Femur (tissue), 1 donor: ENCODE measurements at regions not wholly inside any gene's neighbourhood (a gene's known extent, or its start where the extent isn't known, plus 50 kb on each side); places are given as distances from the start of the nearest gene placed in this dataset.

Experiments
- DNase-seq: peaks from one replicate; pipeline ENCODE4 v3.0.0-alpha.2; 2017

DNA sequence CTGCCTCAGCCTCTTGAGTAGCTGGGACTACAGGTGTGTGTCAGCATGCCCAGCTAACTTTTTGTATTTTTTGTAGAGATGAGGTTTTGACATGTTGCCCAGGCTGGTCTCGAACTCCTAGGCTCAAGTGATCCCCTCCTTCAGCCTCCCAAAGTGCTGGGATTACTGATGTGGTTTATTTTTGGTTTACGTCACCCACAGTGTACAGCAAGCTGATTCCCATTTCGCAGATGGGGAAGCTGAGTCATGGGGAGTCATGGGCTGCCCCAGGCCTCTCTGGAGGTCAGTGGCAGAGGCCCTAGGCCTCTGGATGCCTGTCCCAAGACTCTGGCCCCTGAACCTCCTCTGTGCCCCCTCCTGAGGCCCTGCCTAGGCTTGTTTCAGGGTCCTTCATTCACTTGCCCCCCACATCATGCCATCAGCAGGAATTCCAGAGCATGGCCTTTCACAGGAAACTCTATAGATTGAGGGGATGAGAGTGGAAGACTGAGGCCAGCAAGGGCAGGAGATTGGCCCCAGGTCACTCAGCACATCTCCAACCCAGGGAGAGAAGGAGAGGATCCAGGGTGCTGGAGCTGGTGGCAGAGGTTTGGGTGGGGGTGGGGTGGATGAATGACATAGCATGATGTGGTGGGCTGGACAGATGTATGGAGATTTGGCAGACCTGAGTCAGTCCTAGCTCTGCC lies 266.0 kb downstream of the PTPRU start:
- no peak for DNase-seq

- DNase-seq = no peak
Observed at GRCh38 chr1:29501227-29501976, 265.1 kb downstream of the PTPRU start.

GRCh38 chr1:29500651-29501050 lies 264.3 kb downstream of the PTPRU start:
- no peak for DNase-seq

DNA sequence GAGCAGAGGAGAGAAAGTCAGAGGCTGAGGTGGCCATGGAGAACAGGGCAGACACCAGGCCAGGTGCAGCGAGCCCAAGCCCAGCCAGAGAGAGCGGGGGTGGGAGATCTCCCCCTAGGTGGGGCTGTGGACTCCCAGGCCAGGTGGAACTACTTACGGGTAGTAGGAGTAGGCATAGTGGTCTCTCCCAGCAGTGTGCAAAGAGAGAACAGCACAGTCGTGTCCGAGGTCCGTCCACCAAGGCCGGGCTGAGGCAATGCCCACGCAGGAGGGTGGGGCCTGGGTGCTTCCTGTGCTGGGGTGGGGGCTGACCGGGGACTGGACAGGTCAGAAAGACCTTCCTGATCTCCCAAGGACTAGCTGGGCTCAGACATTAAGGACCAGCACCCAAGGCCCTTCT lies 263.7 kb downstream of the PTPRU start:
- DNase-seq = no peak

DNA sequence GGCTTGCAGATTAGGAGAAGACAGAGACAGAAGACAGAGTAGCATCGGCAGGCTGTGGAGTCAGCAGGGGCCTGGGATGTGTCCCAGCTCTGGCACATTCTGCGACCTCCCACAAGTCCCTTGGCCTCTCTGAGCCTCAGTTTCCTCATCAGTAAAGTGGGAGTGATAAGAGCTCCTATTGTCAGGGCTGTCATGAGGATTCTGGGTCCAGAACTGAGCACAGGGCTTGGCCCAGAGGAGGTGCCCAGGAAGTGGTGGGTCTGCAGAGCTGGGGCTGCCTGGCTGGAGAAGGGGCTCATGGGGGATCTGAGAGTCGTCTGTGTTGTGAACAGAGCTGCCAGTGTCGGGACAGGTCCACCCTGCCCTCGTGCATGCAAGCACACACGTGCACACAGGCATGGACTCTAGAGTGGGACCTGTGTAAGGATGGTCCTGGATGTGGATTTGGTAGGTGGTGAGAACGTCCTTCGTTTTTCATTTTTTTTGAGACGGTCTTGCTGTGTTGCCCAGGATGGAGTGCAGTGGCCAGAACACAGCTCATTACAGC lies 262.9 kb downstream of the PTPRU start:
- no peak for DNase-seq

GRCh38 chr1:29498126-29499103 lies 262.1 kb downstream of the PTPRU start:
- no peak for DNase-seq

- DNase-seq = no peak
Observed at GRCh38 chr1:29497395-29498125, 261.2 kb downstream of the PTPRU start.

- DNase-seq = no peak
Observed at GRCh38 chr1:29496701-29497100, 260.4 kb downstream of the PTPRU start.

DNA sequence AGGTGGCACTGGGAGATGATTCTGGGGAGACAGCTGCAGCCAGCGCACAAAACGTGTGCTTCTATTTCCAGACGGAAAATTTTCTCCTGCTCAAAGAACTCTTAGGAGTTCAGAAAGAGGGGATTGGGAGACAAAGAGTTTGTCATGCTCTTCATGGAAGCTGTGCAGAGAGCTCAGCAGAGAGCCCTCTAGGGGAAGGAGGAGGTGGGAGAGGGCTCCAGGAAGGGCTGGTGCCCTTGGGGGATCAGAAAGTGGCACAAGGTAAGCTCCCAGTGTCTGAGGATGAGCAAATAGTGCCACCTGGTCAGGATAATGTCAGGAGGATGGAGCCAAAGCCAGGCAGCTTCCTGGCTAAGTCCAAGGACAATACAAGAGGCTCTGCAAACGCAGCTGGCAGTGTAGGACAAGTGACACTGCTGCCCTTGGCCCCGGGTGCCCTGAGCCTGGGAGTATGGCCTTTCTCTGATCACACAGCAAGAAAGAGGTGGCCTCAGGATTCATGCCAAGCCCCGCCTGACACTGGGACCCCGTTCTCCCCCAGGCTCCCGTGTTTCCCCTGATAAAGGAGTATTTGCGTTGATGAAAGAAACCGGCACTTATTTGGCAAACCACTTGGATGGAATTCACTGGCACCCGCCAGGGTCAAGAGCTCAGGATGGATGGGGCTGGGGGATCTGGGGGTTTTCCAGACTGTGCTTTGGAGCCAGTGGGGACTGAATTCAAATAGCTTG lies 254.0 kb downstream of the PTPRU start:
- no peak for DNase-seq

GRCh38 chr1:29489471-29489870 lies 253.1 kb downstream of the PTPRU start:
- DNase-seq = no peak

- no peak for DNase-seq
Observed at GRCh38 chr1:29488794-29489311, 252.5 kb downstream of the PTPRU start.

DNA sequence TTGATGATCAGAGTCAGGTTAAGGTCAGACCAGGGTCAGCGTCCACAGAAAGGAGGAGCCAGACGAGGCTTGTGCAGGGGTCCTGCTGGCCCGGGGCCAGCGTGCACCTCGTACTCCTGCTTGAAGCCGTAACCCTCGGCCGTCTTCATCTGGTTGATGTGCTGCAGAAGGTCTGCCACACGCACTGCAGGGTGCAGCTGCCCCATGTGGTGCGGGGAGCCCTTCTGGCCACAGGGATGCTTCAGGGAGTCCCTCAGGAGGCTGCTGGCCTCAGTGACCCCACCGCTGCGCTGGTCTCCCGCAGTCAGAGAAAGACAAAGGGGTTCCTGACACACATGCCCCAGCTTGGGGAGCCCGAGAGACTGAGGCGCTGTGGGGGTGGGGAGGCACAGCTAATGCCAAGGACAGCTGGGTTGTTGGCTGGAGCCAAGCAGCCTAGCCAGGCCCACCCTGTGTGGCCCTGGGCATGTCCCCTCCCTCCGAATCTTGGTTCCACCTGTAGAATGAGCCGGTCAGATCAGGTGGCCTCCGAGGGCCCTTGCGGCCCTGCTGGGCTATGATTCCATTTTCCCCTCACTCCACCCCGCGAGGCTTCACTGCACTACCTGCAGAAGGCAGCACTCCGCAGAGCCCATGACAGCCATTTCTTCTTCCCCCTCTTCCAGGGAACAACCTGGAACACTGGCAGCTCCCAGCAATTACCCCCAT lies 251.9 kb downstream of the PTPRU start:
- no peak for DNase-seq

DNA sequence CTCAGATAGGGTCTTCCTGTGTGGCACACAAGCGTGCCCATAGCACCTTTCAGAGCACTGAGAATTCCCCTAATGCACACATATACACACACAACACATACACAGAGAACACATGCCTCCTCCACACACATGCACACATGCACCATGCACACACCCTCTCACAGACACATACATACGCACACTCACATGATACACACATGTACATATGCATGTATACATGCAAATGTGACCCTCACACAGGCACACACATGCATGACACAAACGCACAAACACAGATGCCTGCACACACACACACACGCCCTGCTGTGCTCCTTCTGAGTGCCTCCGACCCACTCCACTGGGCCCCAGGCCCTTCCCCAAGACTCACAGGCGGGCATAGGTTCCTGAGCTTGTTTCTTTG lies 251.0 kb downstream of the PTPRU start:
- no peak for DNase-seq

DNA sequence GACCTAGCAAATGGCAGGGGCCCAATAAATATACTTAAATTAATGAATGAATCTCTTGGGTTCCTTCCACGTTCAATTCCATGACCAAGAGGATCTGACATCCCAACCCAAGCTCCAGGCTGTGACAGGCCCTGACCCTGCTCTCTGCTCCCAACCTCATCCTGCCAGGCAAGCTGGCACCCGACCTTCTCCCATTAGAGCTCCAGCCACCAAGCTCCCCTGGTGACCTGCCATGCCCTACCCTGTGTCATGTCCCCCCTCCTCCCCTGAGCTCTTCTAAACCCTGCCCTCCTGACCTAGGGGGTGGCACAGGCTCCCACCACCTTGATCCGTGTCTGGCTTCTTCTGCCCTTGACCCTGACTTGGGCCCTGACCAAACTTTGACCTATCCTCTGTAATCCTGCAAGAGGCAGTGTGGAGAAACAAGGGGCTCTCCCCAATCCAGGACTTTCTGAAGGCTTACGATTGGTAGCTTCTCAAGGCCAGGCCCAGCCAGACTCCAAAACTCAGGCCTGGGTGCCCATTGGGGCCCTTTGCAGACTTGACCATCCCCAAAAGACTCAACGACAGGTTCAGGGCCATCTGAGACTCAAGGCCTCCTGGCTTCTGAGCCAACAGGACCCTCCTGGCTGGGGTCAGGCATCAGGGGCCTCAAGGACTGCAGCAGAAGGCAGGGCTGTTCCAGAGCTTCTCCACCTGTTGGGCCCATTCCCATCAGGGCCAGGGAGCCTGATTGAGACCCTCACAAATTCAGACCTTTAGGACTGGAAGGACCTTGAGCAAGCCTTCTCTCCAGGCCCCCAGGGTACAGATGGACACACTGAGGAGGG lies 249.0 kb downstream of the PTPRU start:
- no peak for DNase-seq

- DNase-seq = no peak
Observed at GRCh38 chr1:29482991-29483390, 246.7 kb downstream of the PTPRU start.

GRCh38 chr1:29482064-29482463 lies 245.7 kb downstream of the PTPRU start:
- DNase-seq = no peak

DNA sequence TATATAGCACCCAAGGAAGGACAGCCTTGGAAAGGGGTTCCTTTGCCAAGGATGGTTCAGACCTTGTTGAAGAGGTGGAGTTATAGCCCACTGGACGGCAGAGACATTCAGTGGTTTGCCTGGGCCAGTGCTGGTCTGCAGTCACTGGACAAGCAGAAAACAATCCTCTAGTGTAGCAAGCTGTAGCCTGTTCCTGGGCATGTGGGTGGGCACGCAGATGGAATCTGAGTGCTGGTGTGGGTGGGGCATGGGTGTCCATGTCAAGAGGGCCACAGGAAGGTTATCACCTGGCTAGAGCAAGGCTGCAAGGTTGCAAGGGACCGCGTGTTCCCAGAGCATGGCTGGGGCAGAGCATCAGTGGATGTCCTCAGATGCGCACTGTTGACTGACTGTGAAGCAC lies 244.7 kb downstream of the PTPRU start:
- DNase-seq = no peak

- no peak for DNase-seq
Observed at GRCh38 chr1:29478879-29479278, 242.6 kb downstream of the PTPRU start.

DNA sequence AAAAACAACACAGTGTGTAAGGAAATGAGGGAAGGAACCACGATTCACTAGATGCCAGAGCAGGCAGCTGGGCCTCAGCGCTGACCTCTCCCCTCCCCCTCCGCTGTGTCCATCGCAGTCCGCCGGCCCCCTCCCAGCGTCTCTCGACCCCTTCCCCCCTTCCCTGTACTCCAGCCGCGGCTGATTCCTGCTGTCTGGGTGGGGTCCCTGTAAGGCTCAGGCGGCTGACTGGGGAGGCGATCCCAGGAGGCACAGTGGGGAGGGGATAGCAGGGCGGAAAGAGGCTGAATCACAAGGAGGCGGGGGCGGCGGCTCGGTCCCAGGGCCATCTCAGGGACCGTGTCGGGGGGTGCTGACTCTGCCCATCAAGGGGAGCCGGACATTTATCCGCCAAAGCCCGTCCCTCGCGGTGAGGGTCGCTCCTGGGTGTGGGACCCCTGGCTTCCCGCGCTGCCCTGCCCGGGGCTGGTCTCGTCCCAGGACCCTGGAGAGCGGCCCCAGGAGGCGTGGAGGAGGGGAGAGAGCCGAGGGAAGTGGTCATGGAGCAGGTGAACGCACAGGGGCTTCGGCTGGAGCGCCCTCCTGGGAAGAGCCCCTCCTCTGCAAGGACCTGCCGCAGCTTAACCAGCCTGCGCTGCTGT lies 241.9 kb downstream of the PTPRU start:
- DNase-seq = no peak
